OCI-LY3 (cell line): ENCODE measurements at regions not wholly inside any gene's neighbourhood (a gene's known extent, or its start where the extent isn't known, plus 50 kb on each side); places are given as distances from the start of the nearest gene placed in this dataset.
"Not testable (repeated sequence)": the region's sequence is repeated elsewhere in the genome, so short reads cannot be mapped to it uniquely, and the experiment has no call there.

Source experiments
- H2AFZ ChIP-seq: fragments of 200-600, 300-600 bp; shearing (Covaris generic); 2 replicates; pipeline ENCODE4 v1.6.0; 2014; ENCODE audit warnings: antibody characterized with exemption, low read depth, low read length
- H3K27ac ChIP-seq: fragments of 200-600, 300-600 bp; sonication (generic); 2 replicates; pipeline ENCODE4 v1.5.1; 2014; ENCODE audit warnings: mild to moderate bottlenecking, low read length, moderate library complexity, mixed read lengths
- H3K27me3 ChIP-seq: fragments of 200-600, 300-600 bp; sonication (generic); 2 replicates; pipeline ENCODE4 v1.6.1; 2014; ENCODE audit warnings: low read depth, low read length, mixed read lengths
- H3K36me3 ChIP-seq: fragments of 200-600, 300-600 bp; sonication (generic); replicated peaks from 2 replicates; pipeline ENCODE3; 2014; ENCODE audit warnings: low read depth, low read length, mixed read lengths
- H3K4me1 ChIP-seq: fragments of 300-600, 200-600 bp; sonication (generic); 2 replicates; pipeline ENCODE4 v1.6.1; 2014; ENCODE audit warnings: low read length, mixed read lengths
- H3K4me2 ChIP-seq: fragments of 200-600, 300-600 bp; sonication (generic); 2 replicates; pipeline ENCODE4 v1.6.1; 2014; ENCODE audit warnings: low read length, mixed read lengths
- H3K4me3 ChIP-seq: fragments of 300-600, 200-600 bp; sonication (generic); 2 replicates; pipeline ENCODE4 v1.5.1; 2014; ENCODE audit warnings: antibody characterized with exemption, mild to moderate bottlenecking, low read length, moderate library complexity
- H3K79me2 ChIP-seq: fragments of 300-600, 200-600 bp; shearing (Covaris generic); 2 replicates; pipeline ENCODE4 v1.6.1; 2014; ENCODE audit warnings: mild to moderate bottlenecking, low read length, mixed read lengths
- H3K9ac ChIP-seq: fragments of 300-600, 200-600 bp; shearing (Covaris generic); 2 replicates; pipeline ENCODE4 v1.6.0; 2014; ENCODE audit warnings: mild to moderate bottlenecking, low read length, moderate library complexity
- H3K9me3 ChIP-seq: fragments of 200-600, 300-600 bp; shearing (Covaris generic); 2 replicates; pipeline ENCODE4 v1.6.1; 2014; ENCODE audit warnings: low read length, mixed read lengths; ENCODE audit not compliant: insufficient read depth
- H4K20me1 ChIP-seq: fragments of 200-600, 300-600 bp; sonication (generic); 2 replicates; pipeline ENCODE4 v1.6.1; 2016; ENCODE audit warnings: low read length, mixed read lengths; ENCODE audit not compliant: insufficient read depth
- CTCF ChIP-seq: fragments of 200-600, 300-600 bp; sonication (generic); IDR thresholded peaks from 2 replicates; pipeline ENCODE4 v1.5.1; 2014; ENCODE audit warnings: antibody characterized with exemption, low read length, low read depth
- EZH2phosphoT487 ChIP-seq: fragments of 200-600 bp; shearing (Covaris generic); IDR thresholded peaks from 2 replicates; pipeline ENCODE4 v1.6.1; 2018; ENCODE audit warnings: antibody characterized with exemption, mixed run types, low read depth

- Histone ChIP-seq H3K36me3 (no peaks in the 10 kb centered on the region), H3K4me1 (no peaks in the 10 kb centered on the region), H3K27ac (no peak overlapping the region), H3K4me2 (no peak overlapping the region), H3K27me3 (no peaks in the 10 kb centered on the region), H3K9ac (no peak overlapping the region), H3K9me3 (no peaks in the 10 kb centered on the region), H3K4me3 (no peak overlapping the region), H4K20me1 (no peaks in the 10 kb centered on the region), H2AFZ (no peak overlapping the region), H3K79me2 (no peaks in the 10 kb centered on the region)
- no peak for TF ChIP-seq CTCF
Measured at GRCh38 chr10:78420946-78421735, 387.5 kb downstream of the RPS24 start.

GRCh38 chr10:78424050-78424449 is 390.4 kb downstream of the RPS24 start:
- H2AFZ ChIP-seq, H3K27ac ChIP-seq, H3K9ac ChIP-seq, H3K4me2 ChIP-seq, H3K9me3 ChIP-seq, H3K4me1 ChIP-seq, H4K20me1 ChIP-seq, H3K79me2 ChIP-seq, H3K4me3 ChIP-seq, H3K36me3 ChIP-seq: not testable (repeated sequence)
- H3K27me3 ChIP-seq: peaks cover 17% of the 10 kb centered on the region

GRCh38 chr10:78424723-78425122 is 391.1 kb downstream of the RPS24 start:
- no peak overlapping the region for H2AFZ ChIP-seq
- no peak overlapping the region for H3K9ac ChIP-seq
- no peaks in the 10 kb centered on the region for H4K20me1 ChIP-seq
- TF ChIP-seq CTCF: peak; percentile 43
- no peak for TF ChIP-seq EZH2phosphoT487
- no peaks in the 10 kb centered on the region for H3K9me3 ChIP-seq
- H3K4me3 ChIP-seq: no peak overlapping the region
- peaks cover 24% of the 10 kb centered on the region for H3K27me3 ChIP-seq
- H3K79me2 ChIP-seq: no peaks in the 10 kb centered on the region
- no peak overlapping the region for H3K4me2 ChIP-seq
- no peak overlapping the region for H3K27ac ChIP-seq
- no peaks in the 10 kb centered on the region for H3K36me3 ChIP-seq
- H3K4me1 ChIP-seq: no peaks in the 10 kb centered on the region

- TF ChIP-seq CTCF: no peak
- TF ChIP-seq EZH2phosphoT487: no peak
- H3K36me3 ChIP-seq: no peaks in the 10 kb centered on the region
- no peak overlapping the region for H3K4me2 ChIP-seq
- H4K20me1 ChIP-seq: no peaks in the 10 kb centered on the region
- no peak overlapping the region for H3K9ac ChIP-seq
- H3K27me3 ChIP-seq: peaks cover 36% of the 10 kb centered on the region
- H3K79me2 ChIP-seq: no peaks in the 10 kb centered on the region
- H3K4me1 ChIP-seq: no peaks in the 10 kb centered on the region
- no peak overlapping the region for H2AFZ ChIP-seq
- H3K4me3 ChIP-seq: no peak overlapping the region
- no peaks in the 10 kb centered on the region for H3K9me3 ChIP-seq
- H3K27ac ChIP-seq: no peak overlapping the region
Measured at GRCh38 chr10:78426181-78426580, 392.5 kb downstream of the RPS24 start.
